Cardiac fibroblast (primary cell): ENCODE measurements at regions not wholly inside any gene's neighbourhood (a gene's known extent, or its start where the extent isn't known, plus 50 kb on each side); places are given as distances from the start of the nearest gene placed in this dataset.
"Not testable (repeated sequence)": the region's sequence is repeated elsewhere in the genome, so short reads cannot be mapped to it uniquely, and the experiment has no call there.

Source experiments
- DNase-seq, 2 donors: peaks; one replicate each; pipeline versions ENCODE4 v3.0.0 to v3.0.0-alpha.2; 2010; ENCODE audit warnings: low read depth in 2 of 2
- H3K4me3 ChIP-seq, 2 donors: replicated peaks in 1 of 2; 1 replicate in 1 of 2; 2 replicates in 1 of 2; pipeline ENCODE4 v1.5.1; 2011; ENCODE audit warnings: low read depth in 2 of 2, low read length in 2 of 2, mild to moderate bottlenecking in 2 of 2, moderate library complexity in 1 of 2
- TF ChIP-seq, protein P1 (sequence below): IDR thresholded peaks from one replicate; pipeline ENCODE4 v1.5.1; 2011; ENCODE audit warnings: low read depth, mild to moderate bottlenecking, low read length, inconsistent platforms

DNA sequence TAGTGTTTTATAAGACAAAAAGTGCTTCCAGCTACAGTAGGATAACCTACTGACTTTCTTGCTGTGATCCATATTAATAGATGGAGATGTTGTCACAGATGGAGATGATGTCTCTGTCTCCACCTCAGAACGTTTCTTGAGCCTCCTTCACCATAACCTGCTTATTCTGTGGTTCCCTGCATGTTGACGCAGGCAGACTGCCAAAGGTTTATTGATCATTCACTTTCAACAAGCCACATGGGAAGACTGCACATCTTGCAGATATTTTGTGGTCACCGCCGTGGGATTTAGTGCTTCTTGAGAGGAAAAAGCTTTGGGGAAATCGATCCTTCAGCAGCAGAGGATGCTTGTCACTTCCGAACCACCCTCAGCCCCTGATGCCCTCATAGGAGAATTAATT is 943.0 kb upstream of the PRKX start:
- no peak overlapping the region for H3K4me3 ChIP-seq
- no peak for DNase-seq
- TF ChIP-seq, protein P1, sequence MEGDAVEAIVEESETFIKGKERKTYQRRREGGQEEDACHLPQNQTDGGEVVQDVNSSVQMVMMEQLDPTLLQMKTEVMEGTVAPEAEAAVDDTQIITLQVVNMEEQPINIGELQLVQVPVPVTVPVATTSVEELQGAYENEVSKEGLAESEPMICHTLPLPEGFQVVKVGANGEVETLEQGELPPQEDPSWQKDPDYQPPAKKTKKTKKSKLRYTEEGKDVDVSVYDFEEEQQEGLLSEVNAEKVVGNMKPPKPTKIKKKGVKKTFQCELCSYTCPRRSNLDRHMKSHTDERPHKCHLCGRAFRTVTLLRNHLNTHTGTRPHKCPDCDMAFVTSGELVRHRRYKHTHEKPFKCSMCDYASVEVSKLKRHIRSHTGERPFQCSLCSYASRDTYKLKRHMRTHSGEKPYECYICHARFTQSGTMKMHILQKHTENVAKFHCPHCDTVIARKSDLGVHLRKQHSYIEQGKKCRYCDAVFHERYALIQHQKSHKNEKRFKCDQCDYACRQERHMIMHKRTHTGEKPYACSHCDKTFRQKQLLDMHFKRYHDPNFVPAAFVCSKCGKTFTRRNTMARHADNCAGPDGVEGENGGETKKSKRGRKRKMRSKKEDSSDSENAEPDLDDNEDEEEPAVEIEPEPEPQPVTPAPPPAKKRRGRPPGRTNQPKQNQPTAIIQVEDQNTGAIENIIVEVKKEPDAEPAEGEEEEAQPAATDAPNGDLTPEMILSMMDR = no peak

DNA sequence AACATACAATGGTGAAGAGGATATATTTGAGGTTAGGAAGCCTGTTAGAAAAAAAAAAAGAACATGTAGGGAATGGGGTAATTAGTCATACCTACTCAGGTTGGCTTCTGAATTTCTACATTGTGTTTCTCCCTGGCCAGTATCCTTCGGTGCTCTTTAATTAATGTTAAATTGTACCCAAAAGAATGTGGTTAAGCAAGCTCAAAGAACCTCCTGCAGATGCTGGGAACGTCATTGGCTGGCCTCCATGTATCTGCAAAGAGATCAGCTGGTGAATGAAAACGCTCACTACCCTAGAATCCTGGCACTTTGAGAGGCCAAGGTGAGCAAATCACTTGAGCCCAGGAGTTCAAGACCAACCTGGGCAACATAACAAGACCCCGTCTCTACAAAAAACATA is 942.3 kb upstream of the PRKX start:
- no peak for DNase-seq
- TF ChIP-seq, protein P1 = no peak
- H3K4me3 ChIP-seq = no peak overlapping the region

DNA sequence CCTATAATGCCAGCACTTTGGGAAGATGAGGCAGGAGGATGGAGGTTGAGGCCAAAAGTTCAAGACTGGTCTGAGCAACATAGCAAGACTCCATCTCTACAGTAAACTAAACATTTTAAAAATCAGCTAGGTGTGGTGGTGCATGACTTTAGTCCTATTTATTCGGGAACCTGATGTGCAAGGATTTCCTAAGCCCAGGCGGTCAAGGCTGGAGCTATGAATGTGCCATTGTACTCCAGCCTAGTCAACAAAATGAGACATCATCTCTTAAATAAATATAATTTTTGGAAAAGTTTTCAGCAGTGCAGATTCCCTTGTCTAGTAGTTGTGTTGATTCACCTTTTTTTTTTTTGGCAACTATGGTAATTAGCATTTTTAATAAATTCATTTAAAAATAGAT is 928.7 kb upstream of the PRKX start:
- no peak for DNase-seq
- H3K4me3 ChIP-seq = no peak overlapping the region
- TF ChIP-seq, protein P1 = no peak

DNA sequence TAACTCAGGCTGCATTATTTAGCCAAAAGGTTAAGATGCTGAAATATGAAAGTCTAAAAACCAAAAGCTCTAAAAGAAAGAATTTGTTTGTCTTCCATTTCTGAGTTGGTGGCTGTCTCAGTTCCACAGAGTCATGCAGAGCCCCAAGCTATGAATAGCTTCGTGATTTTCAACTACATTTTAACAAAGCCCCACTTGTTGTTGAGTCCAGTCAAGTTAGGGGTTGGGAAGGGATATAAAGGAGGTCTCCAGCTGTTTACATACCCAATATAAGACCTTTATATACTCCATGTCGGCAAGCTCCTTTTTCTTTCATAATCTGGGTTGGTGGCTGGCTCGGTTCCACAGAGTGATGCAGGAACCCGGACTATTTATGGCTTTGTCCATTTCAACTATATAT is 924.6 kb upstream of the PRKX start:
- TF ChIP-seq, protein P1 = no peak
- no peak overlapping the region for H3K4me3 ChIP-seq
- DNase-seq = no peak

DNA sequence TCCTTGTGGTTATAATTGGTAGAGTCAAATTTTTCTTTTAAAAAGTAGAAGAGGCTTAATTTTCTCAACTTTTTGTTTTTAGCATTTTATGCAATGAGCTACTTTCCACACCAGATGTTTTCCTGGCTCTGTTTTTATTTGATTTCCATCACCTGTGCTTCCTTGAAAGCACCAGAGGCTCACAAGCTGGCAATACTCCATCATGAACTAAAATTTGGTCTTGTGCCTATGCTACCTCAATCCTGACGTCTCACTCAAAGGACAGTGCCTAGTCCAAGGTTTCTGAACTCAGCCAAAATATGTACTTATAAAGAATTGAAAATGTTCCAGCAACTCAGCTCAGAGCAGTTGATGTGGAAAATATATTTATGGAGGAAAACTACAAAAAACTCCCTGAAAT is 914.0 kb upstream of the PRKX start:
- H3K4me3 ChIP-seq = no peak overlapping the region
- TF ChIP-seq, protein P1 = no peak
- DNase-seq = no peak

DNA sequence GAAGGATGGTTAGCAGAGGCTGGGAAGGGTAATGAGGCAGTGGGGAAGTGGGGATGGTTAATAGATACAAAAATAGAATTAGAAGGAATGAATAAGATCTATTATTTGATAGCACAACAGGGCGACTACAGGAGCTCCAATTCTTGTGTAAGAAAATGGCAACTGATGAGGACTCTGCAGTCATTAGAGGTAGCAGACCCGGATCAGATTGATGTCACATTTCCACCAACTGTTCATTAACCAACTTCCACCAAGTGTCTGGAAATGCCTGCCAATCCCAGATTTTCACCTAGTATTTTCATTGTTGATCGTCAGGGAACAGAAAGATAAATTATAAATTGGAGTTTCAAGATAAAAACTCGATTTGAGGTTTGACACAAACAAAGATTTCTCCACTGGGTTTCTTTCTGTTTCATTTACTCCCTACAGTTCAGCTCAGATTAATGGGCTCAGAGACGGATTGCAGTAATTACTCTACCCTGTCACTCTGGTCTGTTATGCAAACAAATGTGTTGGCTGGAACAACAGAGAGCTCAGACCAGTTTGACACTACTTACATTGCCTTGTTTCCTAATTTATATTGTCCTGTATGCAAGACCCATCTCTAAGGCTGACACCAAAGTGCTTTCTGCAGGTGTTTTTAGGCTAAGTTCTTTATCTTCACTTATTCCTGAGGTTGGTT is 909.2 kb upstream of the PRKX start:
- no peak for DNase-seq
- TF ChIP-seq, protein P1 = no peak
- no peak overlapping the region for H3K4me3 ChIP-seq

DNA sequence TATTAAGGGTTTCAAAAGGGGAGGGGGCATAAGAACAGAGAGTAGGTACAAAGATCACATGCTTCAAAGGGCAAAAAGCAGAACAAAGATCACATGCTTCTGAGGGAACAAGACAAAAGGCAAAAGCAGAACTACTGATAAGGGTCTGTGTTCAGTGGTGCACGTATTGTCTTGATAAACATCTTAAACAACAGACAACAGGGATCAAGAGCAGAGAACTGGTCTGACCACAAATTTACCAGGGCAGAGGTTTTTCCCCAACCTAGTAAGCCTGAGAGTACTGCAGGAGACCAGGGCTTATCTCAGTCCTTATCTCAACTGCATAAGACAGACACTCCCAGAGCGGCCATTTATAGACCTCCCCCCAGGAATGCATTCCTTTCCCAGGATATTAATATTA is 900.2 kb upstream of the PRKX start:
- DNase-seq, H3K4me3 ChIP-seq: not testable (repeated sequence)
